Neural cell (in vitro differentiated cells): ENCODE measurements at regions not wholly inside any gene's neighbourhood (a gene's known extent, or its start where the extent isn't known, plus 50 kb on each side); places are given as distances from the start of the nearest gene placed in this dataset.

ENCODE experiments used
- EP300 ChIP-seq: fragments of 450-650 bp; conservative IDR thresholded peaks from 2 replicates; pipeline ENCODE4 v1.6.1; 2014; ENCODE audit warnings: antibody characterized with exemption, mild to moderate bottlenecking, moderate library complexity; ENCODE audit not compliant: poor library complexity, severe bottlenecking
- EZH2 ChIP-seq: fragments of 200-600, 300-800 bp; shearing (Covaris generic), sonication (generic); IDR thresholded peaks from 2 replicates; pipeline ENCODE4 v1.6.1; 2014; ENCODE audit warnings: antibody characterized with exemption, low read length, borderline replicate concordance, mild to moderate bottlenecking; ENCODE audit not compliant: insufficient read depth, poor library complexity, severe bottlenecking
- POLR2AphosphoS5 ChIP-seq: IDR thresholded peaks from 2 replicates; pipeline ENCODE4 v1.6.1; 2012
- RAD21 ChIP-seq: fragments of 450-650 bp; conservative IDR thresholded peaks from 2 replicates; pipeline ENCODE4 v1.6.1; 2014; ENCODE audit warnings: antibody characterized with exemption, mild to moderate bottlenecking, moderate library complexity
- TF ChIP-seq, protein P1 (sequence below): fragments of 450-650 bp; IDR thresholded peaks from 2 replicates; pipeline ENCODE4 v1.5.1; 2014; ENCODE audit warnings: antibody characterized with exemption, mild to moderate bottlenecking, moderate library complexity; ENCODE audit not compliant: poor library complexity, severe bottlenecking

DNA sequence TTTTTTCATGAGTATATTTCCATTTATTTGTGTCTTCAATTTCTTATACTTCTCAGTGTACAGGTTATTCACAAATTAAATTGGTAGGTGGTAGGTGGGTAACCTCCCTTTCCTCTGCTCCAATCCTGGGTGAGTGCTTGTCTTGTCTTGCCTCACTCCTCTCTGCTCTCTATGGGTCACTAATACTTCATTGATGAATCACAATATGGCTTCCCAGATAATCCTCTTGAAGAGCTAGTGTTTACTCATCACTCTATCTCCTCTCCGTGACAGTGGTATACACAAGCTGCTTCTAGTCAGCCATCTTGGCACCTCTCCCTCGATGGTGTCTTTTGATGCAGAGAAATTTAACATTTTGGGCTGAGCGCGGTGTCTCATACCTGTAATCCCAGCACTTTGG lies 331.8 kb upstream of the NMUR2 start:
- TF ChIP-seq, protein P1, sequence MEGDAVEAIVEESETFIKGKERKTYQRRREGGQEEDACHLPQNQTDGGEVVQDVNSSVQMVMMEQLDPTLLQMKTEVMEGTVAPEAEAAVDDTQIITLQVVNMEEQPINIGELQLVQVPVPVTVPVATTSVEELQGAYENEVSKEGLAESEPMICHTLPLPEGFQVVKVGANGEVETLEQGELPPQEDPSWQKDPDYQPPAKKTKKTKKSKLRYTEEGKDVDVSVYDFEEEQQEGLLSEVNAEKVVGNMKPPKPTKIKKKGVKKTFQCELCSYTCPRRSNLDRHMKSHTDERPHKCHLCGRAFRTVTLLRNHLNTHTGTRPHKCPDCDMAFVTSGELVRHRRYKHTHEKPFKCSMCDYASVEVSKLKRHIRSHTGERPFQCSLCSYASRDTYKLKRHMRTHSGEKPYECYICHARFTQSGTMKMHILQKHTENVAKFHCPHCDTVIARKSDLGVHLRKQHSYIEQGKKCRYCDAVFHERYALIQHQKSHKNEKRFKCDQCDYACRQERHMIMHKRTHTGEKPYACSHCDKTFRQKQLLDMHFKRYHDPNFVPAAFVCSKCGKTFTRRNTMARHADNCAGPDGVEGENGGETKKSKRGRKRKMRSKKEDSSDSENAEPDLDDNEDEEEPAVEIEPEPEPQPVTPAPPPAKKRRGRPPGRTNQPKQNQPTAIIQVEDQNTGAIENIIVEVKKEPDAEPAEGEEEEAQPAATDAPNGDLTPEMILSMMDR, result no peak
- TF ChIP-seq EZH2 (no peak), POLR2AphosphoS5 (no peak), EP300 (no peak), RAD21 (no peak)
